Esophagus squamous epithelium (tissue), 4 donors: ENCODE measurements at regions not wholly inside any gene's neighbourhood (a gene's known extent, or its start where the extent isn't known, plus 50 kb on each side); places are given as distances from the start of the nearest gene placed in this dataset.

Source experiments
- POLR2A ChIP-seq, 4 donors: fragments of 450-650 bp; IDR thresholded peaks; one replicate each; pipeline ENCODE4 v1.6.1; 2017; ENCODE audit warnings: antibody characterized with exemption in 4 of 4, mild to moderate bottlenecking in 4 of 4, moderate library complexity in 3 of 4
- TF ChIP-seq, protein P1 (sequence below), 6 experiments: fragments of 450-650 bp in 4 of 6; fragments of 200-600 bp in 2 of 6; sonication (generic) in 2 of 6; IDR thresholded peaks; one replicate each; pipeline ENCODE4 v1.5.1; 2016 to 2019; ENCODE audit warnings: antibody characterized with exemption in 6 of 6, mild to moderate bottlenecking in 4 of 6, moderate library complexity in 4 of 6

DNA sequence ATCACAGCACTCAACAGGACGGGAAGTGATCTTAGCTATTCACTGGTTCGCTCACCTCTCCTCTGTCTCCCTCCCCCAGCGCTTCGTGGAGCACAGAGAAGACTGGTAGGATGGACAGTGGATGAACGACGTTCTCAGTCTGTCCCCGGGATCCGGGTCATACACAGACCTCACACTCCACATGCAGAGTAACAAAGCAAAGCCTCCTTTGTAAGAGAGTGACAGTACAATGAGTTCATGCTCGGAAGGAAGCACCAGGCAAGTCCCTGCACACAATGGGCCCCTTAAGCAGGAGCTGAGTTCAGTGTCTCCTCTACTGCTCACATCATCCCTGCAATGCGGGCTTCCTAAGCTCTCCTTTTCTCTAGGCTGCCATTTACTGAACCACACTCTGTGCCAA is 356.9 kb downstream of the C16orf95 start:
- TF ChIP-seq, protein P1, sequence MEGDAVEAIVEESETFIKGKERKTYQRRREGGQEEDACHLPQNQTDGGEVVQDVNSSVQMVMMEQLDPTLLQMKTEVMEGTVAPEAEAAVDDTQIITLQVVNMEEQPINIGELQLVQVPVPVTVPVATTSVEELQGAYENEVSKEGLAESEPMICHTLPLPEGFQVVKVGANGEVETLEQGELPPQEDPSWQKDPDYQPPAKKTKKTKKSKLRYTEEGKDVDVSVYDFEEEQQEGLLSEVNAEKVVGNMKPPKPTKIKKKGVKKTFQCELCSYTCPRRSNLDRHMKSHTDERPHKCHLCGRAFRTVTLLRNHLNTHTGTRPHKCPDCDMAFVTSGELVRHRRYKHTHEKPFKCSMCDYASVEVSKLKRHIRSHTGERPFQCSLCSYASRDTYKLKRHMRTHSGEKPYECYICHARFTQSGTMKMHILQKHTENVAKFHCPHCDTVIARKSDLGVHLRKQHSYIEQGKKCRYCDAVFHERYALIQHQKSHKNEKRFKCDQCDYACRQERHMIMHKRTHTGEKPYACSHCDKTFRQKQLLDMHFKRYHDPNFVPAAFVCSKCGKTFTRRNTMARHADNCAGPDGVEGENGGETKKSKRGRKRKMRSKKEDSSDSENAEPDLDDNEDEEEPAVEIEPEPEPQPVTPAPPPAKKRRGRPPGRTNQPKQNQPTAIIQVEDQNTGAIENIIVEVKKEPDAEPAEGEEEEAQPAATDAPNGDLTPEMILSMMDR (IDR thresholded peaks at IDR 0.05): no peak
- no peak for TF ChIP-seq POLR2A (IDR thresholded peaks at IDR 0.05)
